DMS153 treated with DMSO at 0.1 percent for 48 hours (cell line): ENCODE measurements at regions not wholly inside any gene's neighbourhood (a gene's known extent, or its start where the extent isn't known, plus 50 kb on each side); places are given as distances from the start of the nearest gene placed in this dataset.

ENCODE experiments used
- DNase-seq: peaks from one replicate; lab custom pipeline; 2025; ENCODE audit not compliant: unreplicated experiment; lab: John Stamatoyannopoulos, UW

- no peak for DNase-seq
Measured at GRCh38 chr4:152236519-152237056, 299.3 kb downstream of the FBXW7 start.

GRCh38 chr4:152235718-152236117 is 300.2 kb downstream of the FBXW7 start:
- no peak for DNase-seq

DNA sequence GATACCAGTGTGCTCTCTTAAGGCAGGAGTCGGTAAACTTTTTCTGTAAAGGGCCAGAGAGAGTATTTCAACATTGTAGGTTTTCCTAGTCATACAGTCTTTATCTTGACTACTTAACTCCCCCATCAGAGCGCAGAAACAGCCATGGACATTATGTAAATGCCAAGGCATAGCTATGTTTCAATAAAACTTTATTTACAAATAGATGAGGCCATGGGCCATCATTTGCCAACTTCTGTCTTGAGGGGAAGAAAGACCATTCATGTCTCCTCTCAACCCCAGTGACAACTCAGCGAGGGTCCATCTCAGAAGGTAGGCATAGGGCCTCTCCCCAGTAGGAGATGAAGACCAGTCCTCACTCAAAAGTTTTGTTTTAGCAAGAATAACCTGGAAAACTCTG is 301.3 kb downstream of the FBXW7 start:
- DNase-seq = no peak

GRCh38 chr4:152232271-152232670 is 303.6 kb downstream of the FBXW7 start:
- DNase-seq = no peak

DNA sequence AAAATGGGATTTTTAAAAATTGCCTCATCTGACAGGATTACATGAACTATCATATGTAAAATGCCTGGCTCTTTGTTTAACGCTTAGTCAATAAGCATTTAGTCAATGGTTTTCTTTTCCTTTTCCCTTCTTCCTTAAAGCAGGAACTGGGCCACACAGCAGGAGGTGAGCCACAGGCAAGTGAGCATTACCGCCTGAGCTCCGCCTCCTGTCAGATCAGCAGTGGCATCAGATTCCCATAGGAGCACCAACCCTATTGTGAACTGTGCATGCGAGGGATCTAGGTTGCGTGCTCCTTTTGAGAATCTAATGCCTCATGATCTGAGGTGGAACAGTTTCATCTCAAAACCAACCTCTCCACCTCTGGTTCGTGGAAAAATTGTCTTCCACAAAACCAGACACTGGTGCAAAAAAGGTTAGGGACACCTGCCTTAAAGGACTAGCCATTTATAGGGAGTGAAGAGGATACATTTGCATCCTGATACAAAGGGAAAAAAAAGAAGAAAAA is 306.1 kb downstream of the FBXW7 start:
- no peak for DNase-seq

GRCh38 chr4:152225680-152226079 is 310.2 kb downstream of the FBXW7 start:
- DNase-seq = no peak

- DNase-seq = no peak
Measured at GRCh38 chr4:152224721-152225420, 311.0 kb downstream of the FBXW7 start.

GRCh38 chr4:152224223-152224622 is 311.7 kb downstream of the FBXW7 start:
- no peak for DNase-seq

DNA sequence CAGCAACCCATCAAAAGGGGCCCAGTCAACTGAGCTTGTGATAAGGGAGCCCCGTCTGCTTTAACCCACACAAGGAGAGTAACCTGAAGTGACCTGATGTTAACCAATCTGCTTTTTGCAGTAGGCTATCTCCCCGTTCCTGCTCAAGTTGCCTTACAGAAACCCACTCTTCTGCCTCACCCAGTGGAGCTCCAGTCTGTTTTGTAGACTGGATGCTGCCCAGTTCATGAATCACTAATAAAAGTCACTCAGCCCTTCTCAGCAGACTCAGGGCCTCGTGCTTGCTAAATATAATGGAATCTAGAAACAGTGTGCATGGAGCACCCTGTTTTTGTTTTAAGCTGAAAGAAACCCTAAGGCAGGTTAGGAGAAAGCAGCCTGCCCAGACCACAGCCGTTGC is 312.3 kb downstream of the FBXW7 start:
- no peak for DNase-seq

DNA sequence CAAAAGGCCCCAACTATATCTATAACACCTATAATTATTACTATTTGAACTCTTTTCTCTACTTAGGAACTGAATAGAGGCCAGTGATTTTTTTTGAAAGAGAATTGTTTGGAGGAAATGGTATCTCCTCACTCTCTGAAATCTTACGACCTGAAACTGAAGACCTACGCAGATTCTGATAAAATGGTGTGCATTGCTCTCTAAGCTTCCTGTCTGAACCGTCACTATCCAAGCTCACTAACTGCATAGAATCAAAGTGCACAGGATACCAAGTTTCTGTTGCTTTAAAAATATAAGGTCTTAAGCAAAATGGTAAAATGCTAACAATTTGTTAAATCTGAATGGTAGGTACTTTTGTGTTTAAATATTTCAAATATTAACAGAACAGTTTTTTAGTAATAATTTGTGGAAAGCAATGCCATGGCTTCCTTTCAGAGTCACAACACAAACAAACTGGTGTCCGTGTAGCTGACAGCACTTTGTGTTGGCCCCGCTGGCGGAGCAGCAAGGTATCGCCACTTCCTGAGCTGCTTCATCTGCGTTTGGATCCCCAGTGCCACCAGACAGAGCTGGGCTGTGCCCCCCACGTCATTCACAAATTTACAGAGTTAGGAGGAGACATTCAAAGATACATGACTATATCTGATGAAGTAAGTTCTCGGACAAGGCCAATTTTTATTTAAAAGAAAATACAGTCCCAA is 313.9 kb downstream of the FBXW7 start:
- no peak for DNase-seq

GRCh38 chr4:152220201-152220666 is 315.7 kb downstream of the FBXW7 start:
- no peak for DNase-seq

DNA sequence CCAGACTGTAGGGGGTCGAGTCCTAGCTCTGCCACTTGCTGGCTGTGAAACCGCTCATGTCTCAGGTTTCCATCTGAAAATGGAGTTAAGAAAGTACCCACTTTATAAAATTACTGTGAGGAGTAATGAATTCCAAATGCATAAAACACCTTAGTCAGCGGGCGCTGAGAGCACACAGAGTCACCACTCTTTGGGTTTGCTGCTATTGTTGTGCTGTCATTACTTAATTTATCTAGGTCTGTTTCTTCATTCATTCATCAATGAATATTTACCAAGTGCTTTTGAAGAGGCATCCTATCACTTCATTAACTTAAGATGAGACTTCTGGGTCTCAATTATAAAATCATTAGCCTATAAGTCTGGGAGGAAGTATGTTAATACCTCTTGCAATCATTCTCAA is 317.3 kb downstream of the FBXW7 start:
- no peak for DNase-seq

DNA sequence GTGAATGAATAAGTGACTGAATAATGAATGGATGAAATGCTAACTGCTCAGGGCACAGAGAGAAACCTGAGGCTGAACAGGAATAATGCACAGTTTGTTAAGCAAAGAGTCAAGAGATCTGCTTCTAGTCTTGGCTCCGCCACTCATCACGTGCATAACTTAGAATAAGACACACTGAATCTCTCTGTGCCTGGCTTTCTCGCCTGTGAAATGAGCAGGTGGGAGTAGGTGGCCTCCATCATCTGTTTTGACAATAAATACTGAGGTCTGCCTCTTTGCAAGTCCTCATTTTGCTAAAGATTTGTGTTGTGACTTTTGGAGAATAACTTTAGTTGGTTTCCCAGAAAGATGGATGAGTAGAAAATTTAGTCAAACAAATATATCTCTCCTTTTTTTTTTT is 318.0 kb downstream of the FBXW7 start:
- DNase-seq = no peak

- no peak for DNase-seq
Measured at GRCh38 chr4:152211936-152212653, 323.8 kb downstream of the FBXW7 start.

GRCh38 chr4:152209772-152210493 is 326.0 kb downstream of the FBXW7 start:
- DNase-seq = no peak

- no peak for DNase-seq
Measured at GRCh38 chr4:152207378-152207720, 328.5 kb downstream of the FBXW7 start.

GRCh38 chr4:152206646-152207377 is 329.1 kb downstream of the FBXW7 start:
- no peak for DNase-seq

DNA sequence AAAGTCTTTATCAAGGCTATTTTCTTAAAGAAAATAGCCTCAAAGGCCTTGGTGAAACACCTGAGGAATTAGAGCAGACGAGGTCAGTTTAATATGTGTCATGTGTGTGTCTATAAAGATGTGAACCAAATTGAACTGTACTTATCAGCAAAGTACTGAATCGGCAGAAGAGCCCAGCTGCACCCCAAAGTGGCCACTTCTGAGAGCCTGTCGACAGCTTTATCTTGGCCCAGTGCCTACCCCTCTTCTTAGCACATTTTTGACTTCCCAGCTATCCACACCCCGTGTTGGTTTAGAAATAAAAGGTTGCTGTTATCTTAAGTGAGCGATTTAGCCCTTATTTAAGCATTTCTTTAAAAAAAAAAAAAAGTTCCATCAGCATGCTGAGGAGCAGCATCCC is 329.7 kb downstream of the FBXW7 start:
- no peak for DNase-seq

DNA sequence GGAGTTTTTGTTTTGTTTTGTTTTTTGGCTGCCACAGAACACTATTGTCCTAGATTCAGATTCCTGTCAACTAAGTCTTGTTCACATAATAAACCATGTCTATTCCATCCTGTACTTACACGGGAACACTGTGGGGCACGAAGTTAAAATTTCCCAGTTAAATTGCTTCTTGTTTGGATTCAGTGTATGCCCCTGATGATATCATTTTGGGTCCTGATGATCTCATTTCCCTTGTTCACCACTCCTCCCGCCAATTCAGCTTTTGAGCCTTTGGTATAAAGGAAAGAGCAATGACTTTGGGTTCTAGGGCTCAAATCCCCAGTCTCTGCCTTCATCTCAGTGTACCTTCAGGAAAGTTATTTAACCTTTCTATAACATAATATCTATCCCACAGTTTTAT is 333.5 kb downstream of the FBXW7 start:
- DNase-seq = no peak
